GM21447 (cell line): ENCODE measurements at regions not wholly inside any gene's neighbourhood (a gene's known extent, or its start where the extent isn't known, plus 50 kb on each side); places are given as distances from the start of the nearest gene placed in this dataset.
"Not testable (repeated sequence)": the region's sequence is repeated elsewhere in the genome, so short reads cannot be mapped to it uniquely, and the experiment has no call there.

Experiments
- ATAC-seq: cut with Tn5 transposase; IDR thresholded peaks from one replicate; pipeline ENCODE4 v1.9.1; 2021; ENCODE audit not compliant: unreplicated experiment

- ATAC-seq = no peak
Measured at GRCh38 chr5:2094616-2094995, 211.9 kb upstream of the IRX4 start.

- ATAC-seq = no peak
Measured at GRCh38 chr5:2093859-2094615, 211.3 kb upstream of the IRX4 start.

- no peak for ATAC-seq
Measured at GRCh38 chr5:2091921-2092320, 209.2 kb upstream of the IRX4 start.

- ATAC-seq = no peak
Measured at GRCh38 chr5:2087980-2088379, 205.3 kb upstream of the IRX4 start.

DNA sequence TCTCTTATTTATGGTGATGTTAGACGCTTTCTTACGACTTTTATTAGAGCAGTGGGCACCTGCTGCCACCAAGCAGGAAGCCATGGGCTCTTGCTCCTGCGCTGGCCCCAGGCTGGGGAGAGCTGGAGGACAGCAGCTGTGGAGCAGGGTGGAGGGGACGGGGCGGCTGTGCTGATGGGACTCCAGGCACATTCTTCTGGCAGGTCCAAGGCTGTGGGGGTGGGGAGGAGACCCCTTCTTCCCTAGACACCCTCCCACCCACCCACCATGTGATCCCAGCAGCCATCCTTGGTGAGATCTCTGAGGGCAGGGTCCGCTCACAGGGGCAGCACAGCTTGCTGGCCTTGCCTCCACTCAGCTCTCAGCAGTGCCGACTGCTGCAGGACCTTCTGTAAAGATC is 192.6 kb upstream of the IRX4 start:
- ATAC-seq = no peak

GRCh38 chr5:2071562-2071961 is 188.8 kb upstream of the IRX4 start:
- ATAC-seq = no peak

DNA sequence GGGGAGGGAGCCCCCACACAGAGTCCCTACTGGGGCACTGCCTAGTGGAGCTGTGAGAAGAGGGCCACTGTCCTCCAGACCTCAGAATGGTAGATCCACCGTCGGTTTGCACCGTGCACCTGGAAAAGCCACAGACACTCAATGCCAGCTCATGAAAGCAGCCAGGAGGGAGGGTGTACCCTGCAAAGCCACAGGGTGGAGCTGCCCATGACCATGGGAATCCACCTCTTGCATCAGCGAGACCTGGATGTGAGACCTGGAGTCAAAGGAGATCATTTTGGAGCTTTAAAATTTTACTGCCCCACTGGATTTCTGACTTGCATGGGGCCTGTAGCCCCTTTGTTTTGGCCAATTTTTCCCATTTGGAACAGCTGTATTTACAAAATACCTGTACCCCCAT is 188.1 kb upstream of the IRX4 start:
- not testable (repeated sequence) for ATAC-seq

- ATAC-seq = no peak
Measured at GRCh38 chr5:2068531-2068930, 185.8 kb upstream of the IRX4 start.

DNA sequence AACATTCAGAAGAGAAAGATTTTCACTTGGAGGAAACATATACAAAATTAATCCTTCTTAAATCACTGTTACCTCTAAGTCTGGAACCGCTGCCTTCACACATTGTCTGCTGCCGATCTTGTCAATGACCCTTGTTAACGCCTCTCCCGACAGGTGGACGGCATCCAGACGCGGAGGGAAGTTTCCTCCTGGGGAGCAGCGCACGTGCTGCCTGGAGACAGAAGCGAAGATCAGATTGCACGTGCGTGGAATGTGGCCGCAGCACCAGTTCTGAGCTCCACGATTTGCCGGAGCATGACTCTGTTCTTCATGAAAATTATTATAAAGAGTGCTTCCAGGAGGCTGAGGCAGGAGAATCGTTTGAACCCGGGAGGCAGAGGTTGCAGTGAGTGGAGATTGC is 183.6 kb upstream of the IRX4 start:
- no peak for ATAC-seq

DNA sequence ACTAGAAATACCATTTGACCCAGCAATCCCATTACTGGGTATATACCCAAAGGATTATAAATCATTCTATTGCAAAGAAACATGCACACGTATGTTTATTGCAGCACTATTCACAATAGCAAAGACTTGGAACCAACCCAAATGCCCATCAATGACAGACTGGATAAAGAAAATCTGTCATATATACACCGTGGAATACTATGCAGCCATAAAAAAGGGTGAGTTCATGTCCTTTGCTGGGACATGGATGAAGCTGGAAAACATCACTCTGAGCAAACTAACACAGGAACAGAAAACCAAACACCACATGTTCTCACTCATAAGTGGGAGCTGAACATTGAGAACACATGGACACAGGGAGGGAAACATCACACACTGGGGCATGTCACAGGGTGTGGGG is 180.7 kb upstream of the IRX4 start:
- not testable (repeated sequence) for ATAC-seq

GRCh38 chr5:2052687-2053086 is 170.0 kb upstream of the IRX4 start:
- no peak for ATAC-seq

DNA sequence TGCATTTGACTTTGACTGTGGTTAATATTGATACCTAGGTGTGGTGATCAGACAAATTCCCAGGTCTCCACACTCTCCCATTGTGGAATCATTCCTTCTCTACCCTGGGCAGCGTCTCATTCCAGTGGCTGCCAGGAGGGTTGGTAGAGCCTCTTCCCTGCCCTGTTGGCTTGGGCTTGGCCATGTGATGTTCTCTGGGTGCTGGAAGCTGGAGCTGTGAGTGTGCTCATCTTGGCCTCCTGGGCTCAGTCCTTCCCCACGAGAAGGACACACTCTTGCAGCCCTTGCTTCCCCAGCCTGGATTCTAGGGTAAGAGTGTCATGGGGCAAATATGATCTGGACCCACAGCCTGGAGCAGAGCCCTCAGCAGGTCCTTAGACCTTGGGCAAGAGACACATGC is 167.2 kb upstream of the IRX4 start:
- ATAC-seq = no peak

DNA sequence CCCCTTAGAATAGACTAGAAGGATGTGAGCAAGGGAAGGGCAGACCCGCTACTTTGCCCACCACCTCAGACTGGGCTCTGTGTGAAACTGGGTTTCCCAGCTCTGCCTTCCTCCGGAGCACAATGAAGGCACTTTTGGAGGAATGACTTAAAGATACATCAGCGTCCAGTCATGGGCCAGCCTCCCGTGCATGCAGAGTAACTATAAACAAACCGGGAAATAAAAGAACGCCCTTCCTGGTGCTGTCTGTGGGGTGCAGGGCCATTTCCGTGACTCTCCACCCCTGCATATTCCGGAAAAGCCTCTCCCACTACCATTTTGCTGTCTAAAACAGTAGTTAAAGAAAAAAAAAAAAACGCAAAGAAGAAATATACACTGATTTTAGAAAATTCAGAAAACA is 165.9 kb upstream of the IRX4 start:
- ATAC-seq = no peak

- ATAC-seq = no peak
Measured at GRCh38 chr5:2047341-2047927, 164.7 kb upstream of the IRX4 start.

DNA sequence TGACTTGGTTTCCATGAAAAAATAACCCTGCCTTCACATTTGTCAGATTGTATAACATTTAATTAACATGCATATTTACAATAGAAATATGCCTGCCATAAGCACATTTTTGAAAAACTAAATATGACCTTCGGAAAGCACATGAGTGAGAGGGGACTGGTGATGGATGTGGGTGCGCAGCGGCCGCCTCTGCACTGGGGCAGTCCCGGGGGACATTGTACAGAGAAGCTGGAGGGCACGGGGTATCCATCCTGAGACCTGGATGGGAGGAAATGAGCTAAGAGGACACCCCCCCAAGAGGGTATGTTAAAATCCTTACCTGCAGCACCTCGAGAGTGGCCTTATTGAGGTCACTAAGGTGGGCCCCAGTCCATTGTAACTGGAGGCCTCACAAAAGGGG is 161.3 kb upstream of the IRX4 start:
- no peak for ATAC-seq

- ATAC-seq = no peak
Measured at GRCh38 chr5:2039180-2039531, 156.4 kb upstream of the IRX4 start.

GRCh38 chr5:2038321-2039179 is 155.8 kb upstream of the IRX4 start:
- ATAC-seq = peak; percentile 89

- ATAC-seq = no peak
Measured at GRCh38 chr5:2036885-2037284, 154.2 kb upstream of the IRX4 start.

- no peak for ATAC-seq
Measured at GRCh38 chr5:2032432-2032831, 149.7 kb upstream of the IRX4 start.

GRCh38 chr5:2031581-2031980 is 148.9 kb upstream of the IRX4 start:
- no peak for ATAC-seq

DNA sequence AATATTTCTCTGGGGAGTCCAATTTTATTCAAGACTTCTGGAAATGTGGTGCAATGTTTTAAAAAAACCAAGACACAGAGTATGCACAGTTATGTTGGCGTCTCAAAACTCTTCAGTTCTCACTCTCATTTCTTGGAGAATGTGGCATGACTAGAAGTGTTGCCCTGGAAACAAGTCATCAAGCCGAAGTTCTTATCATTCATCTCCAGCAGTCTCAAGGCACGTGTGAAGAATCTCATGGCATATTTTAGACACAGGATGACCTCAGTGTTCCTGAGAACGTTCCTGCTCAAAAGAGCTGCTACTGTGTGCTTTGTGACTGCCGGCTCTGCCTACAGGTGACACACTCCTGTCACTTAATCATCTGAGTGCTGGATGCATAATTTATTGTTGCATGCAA is 147.4 kb upstream of the IRX4 start:
- no peak for ATAC-seq

- no peak for ATAC-seq
Measured at GRCh38 chr5:2029206-2029605, 146.5 kb upstream of the IRX4 start.
